ENCODE measurements at regions not wholly inside any gene's neighbourhood (a gene's known extent, or its start where the extent isn't known, plus 50 kb on each side); places are given as distances from the start of the nearest gene placed in this dataset.
"Not testable (repeated sequence)": the region's sequence is repeated elsewhere in the genome, so short reads cannot be mapped to it uniquely, and the experiment has no call there.

DNA sequence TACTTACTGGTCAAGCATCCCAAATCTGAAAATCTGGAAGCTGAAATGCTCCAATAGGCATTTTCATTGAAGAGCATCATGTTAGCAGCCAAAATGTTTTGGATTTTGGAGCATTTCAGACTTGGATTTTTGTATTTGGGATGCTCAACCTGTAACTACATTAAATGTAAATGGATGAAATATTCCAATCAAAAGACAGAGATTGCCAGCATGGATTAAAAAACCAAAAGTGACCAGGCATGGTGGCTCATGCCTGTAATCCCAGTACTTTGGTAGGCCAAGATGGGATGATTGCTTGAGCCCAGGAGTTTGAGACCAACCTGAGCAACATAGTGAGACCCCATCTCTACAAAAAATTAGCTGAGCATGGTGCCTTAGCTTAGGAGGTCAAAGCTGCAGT, 110.3 kb downstream of the URB2 start:
- Histone ChIP-seq H3K27me3 (no peaks in the 10 kb centered on the region), H3K4me3 (no peak overlapping the region), H3K4me1 (no peaks in the 10 kb centered on the region), H3K9me3 (peaks cover 0 to 22% (median 17%) of the 10 kb centered on the region in 3 donors), H3K36me3 (no peaks in the 10 kb centered on the region), H3K27ac (no peak overlapping the region)
- TF ChIP-seq, protein P1, sequence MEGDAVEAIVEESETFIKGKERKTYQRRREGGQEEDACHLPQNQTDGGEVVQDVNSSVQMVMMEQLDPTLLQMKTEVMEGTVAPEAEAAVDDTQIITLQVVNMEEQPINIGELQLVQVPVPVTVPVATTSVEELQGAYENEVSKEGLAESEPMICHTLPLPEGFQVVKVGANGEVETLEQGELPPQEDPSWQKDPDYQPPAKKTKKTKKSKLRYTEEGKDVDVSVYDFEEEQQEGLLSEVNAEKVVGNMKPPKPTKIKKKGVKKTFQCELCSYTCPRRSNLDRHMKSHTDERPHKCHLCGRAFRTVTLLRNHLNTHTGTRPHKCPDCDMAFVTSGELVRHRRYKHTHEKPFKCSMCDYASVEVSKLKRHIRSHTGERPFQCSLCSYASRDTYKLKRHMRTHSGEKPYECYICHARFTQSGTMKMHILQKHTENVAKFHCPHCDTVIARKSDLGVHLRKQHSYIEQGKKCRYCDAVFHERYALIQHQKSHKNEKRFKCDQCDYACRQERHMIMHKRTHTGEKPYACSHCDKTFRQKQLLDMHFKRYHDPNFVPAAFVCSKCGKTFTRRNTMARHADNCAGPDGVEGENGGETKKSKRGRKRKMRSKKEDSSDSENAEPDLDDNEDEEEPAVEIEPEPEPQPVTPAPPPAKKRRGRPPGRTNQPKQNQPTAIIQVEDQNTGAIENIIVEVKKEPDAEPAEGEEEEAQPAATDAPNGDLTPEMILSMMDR (IDR thresholded peaks at IDR 0.05) = no peak
- DNase-seq = no peak
- intact Hi-C loops (cut with DNase I; ENCODE audit: low total_unique reads) = no loop called here

DNA sequence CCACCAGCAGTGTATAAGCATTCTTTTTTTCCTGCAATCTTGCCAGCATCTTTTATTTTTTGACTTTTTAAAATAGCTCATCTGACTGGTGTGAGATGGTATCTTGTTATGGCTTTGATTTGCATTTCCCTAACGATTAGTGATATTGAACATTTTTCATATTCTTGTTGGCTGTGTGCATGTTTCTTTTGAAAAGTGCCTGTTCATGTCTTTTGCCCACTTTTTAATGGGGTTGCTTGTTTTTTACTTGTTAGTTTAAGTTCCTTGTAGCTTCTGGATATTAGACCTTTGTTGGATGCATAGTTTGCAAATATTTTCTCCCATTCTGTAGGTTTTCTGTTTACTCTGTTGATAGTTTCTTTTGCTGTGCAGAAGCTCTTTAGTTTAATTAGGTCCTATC, 116.6 kb downstream of the URB2 start:
- H3K27me3 ChIP-seq; H3K4me1 ChIP-seq; H3K9me3 ChIP-seq; DNase-seq; H3K4me3 ChIP-seq; H3K36me3 ChIP-seq; intact Hi-C loops (cut with DNase I; ENCODE audit: low total_unique reads); H3K27ac ChIP-seq: not testable (repeated sequence)

- TF ChIP-seq, protein P1 (IDR thresholded peaks at IDR 0.05) = no peak
Observed at GRCh38 chr1:229749992-229750391, 123.9 kb downstream of the URB2 start.

GRCh38 chr1:229751610-229752009, 125.6 kb downstream of the URB2 start:
- H3K9me3 ChIP-seq = peaks cover 0 to 1% (median under 1%) of the 10 kb centered on the region in 3 donors
- H3K27ac ChIP-seq = no peak overlapping the region
- DNase-seq = no peak
- no peaks in the 10 kb centered on the region for H3K36me3 ChIP-seq
- peaks cover 0 to 5% of the 10 kb centered on the region in 2 donors for H3K27me3 ChIP-seq
- H3K4me3 ChIP-seq = no peak overlapping the region
- intact Hi-C loops (cut with DNase I; ENCODE audit: low total_unique reads) = no loop called here
- H3K4me1 ChIP-seq = no peaks in the 10 kb centered on the region
- TF ChIP-seq, protein P1 (IDR thresholded peaks at IDR 0.05) = no peak

More at GRCh38 chr1:229749992-229750391, 123.9 kb downstream of the URB2 start:
- H3K4me3 ChIP-seq = no peak overlapping the region
- intact Hi-C loops (cut with DNase I; ENCODE audit: low total_unique reads) = no loop called here
- H3K4me1 ChIP-seq = no peaks in the 10 kb centered on the region
- H3K36me3 ChIP-seq = no peaks in the 10 kb centered on the region
- DNase-seq = no peak
- no peaks in the 10 kb centered on the region for H3K9me3 ChIP-seq
- H3K27me3 ChIP-seq = peaks cover 0 to 5% of the 10 kb centered on the region in 2 donors
- H3K27ac ChIP-seq = no peak overlapping the region

GRCh38 chr1:229752679-229753078, 126.6 kb downstream of the URB2 start:
- H3K4me1 ChIP-seq = no peaks in the 10 kb centered on the region
- TF ChIP-seq, protein P1 (IDR thresholded peaks at IDR 0.05) = no peak
- H3K27me3 ChIP-seq = no peaks in the 10 kb centered on the region
- H3K36me3 ChIP-seq = no peaks in the 10 kb centered on the region
- H3K4me3 ChIP-seq = no peak overlapping the region
- no peak for DNase-seq
- H3K27ac ChIP-seq = no peak overlapping the region
- peaks cover 0 to 11% (median 7%) of the 10 kb centered on the region in 3 donors for H3K9me3 ChIP-seq
- intact Hi-C loops (cut with DNase I; ENCODE audit: low total_unique reads) = no loop called here

GRCh38 chr1:229753764-229754551, 127.9 kb downstream of the URB2 start:
- intact Hi-C loops (cut with DNase I; ENCODE audit: low total_unique reads) = no loop called here
- Histone ChIP-seq H3K27ac (no peak overlapping the region), H3K4me1 (no peaks in the 10 kb centered on the region), H3K4me3 (no peak overlapping the region), H3K9me3 (peaks cover 0 to 11% (median 7%) of the 10 kb centered on the region in 3 donors), H3K36me3 (no peaks in the 10 kb centered on the region), H3K27me3 (no peaks in the 10 kb centered on the region)
- DNase-seq = no peak
- TF ChIP-seq, protein P1 (IDR thresholded peaks at IDR 0.05) = no peak
